Endothelial cell of umbilical vein (primary cell): ENCODE measurements at regions not wholly inside any gene's neighbourhood (a gene's known extent, or its start where the extent isn't known, plus 50 kb on each side); places are given as distances from the start of the nearest gene placed in this dataset.

Experiments
- BruUV-seq: library from RNA; stranded (reverse); fragments of 400-500 nt; replicated peaks from 2 replicates; lab custom pipeline; 2021; lab: Mats Ljungman, UMichigan
- CTCF ChIA-PET: fragments of 300-600, 350-600 bp; sonication (Branson Sonifier 250); formaldehyde crosslinking; loops from one replicate; lab custom pipeline; 2021; ENCODE audit warnings: antibody characterized with exemption, inconsistent platforms; lab: Charles Lee
- POLR2A ChIA-PET: fragments of 300-600, 350-600 bp; sonication (Branson Sonifier 250); formaldehyde crosslinking; loops from one replicate; lab custom pipeline; 2021; ENCODE audit warnings: antibody characterized with exemption, inconsistent platforms; lab: Charles Lee
- DNase-seq: peaks from one replicate; pipeline ENCODE4 v3.0.0-alpha.2; 2011; ENCODE audit warnings: low read depth, low spot score
- FAIRE-seq: peaks from 2 replicates; lab custom pipeline; 2011; peaks lifted over from hg19 to GRCh38; lab: Jason Lieb, UNC
- H2AFZ ChIP-seq: 2 replicates; pipeline ENCODE4 v1.6.0; 2012; ENCODE audit warnings: low read depth, low read length, control low read depth, inconsistent platforms
- H3K27ac ChIP-seq: 2 replicates; pipeline ENCODE4 v1.5.1; 2011; ENCODE audit warnings: low read depth, mild to moderate bottlenecking, control low read depth, low read length, moderate library complexity; ENCODE audit not compliant: insufficient read depth
- H3K27me3 ChIP-seq, 2 experiments: 2 replicates each; pipeline versions ENCODE4 v1.6.0 to v1.6.1; 2011; ENCODE audit warnings: low read length in 2 of 2, mixed read lengths in 1 of 2; ENCODE audit not compliant: control insufficient read depth in 2 of 2, insufficient read depth in 2 of 2
- H3K36me3 ChIP-seq, 2 experiments: 2 replicates in 1 of 2; 3 replicates in 1 of 2; pipeline ENCODE4 v1.5.1; 2011; ENCODE audit warnings: low read length in 2 of 2, mild to moderate bottlenecking in 1 of 2, moderate library complexity in 1 of 2; ENCODE audit not compliant: control insufficient read depth in 2 of 2, insufficient read depth in 2 of 2; ENCODE audit errors: extremely low read depth in 1 of 2
- H3K4me1 ChIP-seq: 3 replicates; pipeline ENCODE4 v1.5.1; 2011; ENCODE audit warnings: mild to moderate bottlenecking, low read length; ENCODE audit not compliant: control insufficient read depth, insufficient read depth; ENCODE audit errors: extremely low read depth
- H3K4me2 ChIP-seq: 2 replicates; pipeline ENCODE4 v1.6.1; 2011; ENCODE audit warnings: low read length, control low read depth, mixed read lengths; ENCODE audit not compliant: insufficient read depth
- H3K4me3 ChIP-seq, 3 experiments: fragments of 200-600 bp in 1 of 3; sonication (generic), shearing (Covaris generic) in 1 of 3; replicated peaks in 1 of 3; 2 replicates each; pipeline ENCODE4 v1.5.1; 2011 to 2016; ENCODE audit warnings: control low read depth in 3 of 3, low read length in 3 of 3, mild to moderate bottlenecking in 2 of 3, inconsistent platforms in 1 of 3, low read depth in 1 of 3, moderate library complexity in 1 of 3; ENCODE audit not compliant: insufficient read depth in 1 of 3
- H3K79me2 ChIP-seq: 2 replicates; pipeline ENCODE4 v1.6.0; 2012; ENCODE audit warnings: low read length, inconsistent platforms; ENCODE audit not compliant: control insufficient read depth, insufficient read depth
- H3K9ac ChIP-seq: replicated peaks from 2 replicates; pipeline ENCODE3; 2011; ENCODE audit warnings: low read length, control low read depth; ENCODE audit not compliant: insufficient read depth; ENCODE audit errors: extremely low read depth
- H3K9me1 ChIP-seq: replicated peaks from 3 replicates; pipeline ENCODE4 v1.6.0; 2011; ENCODE audit warnings: mild to moderate bottlenecking, low read length; ENCODE audit not compliant: control insufficient read depth, insufficient read depth; ENCODE audit errors: extremely low read depth
- H3K9me3 ChIP-seq: replicated peaks from 2 replicates; pipeline ENCODE4 v1.5.1; 2012; ENCODE audit warnings: low read length, inconsistent platforms; ENCODE audit not compliant: control insufficient read depth, insufficient read depth
- H4K20me1 ChIP-seq: replicated peaks from 2 replicates; pipeline ENCODE3; 2011; ENCODE audit warnings: mild to moderate bottlenecking, low read length; ENCODE audit not compliant: control insufficient read depth, insufficient read depth; ENCODE audit errors: extremely low read depth
- EZH2 ChIP-seq: IDR thresholded peaks from 2 replicates; pipeline ENCODE4 v1.6.1; 2012; ENCODE audit warnings: borderline replicate concordance, low read depth, mild to moderate bottlenecking, moderate library complexity, low read length, inconsistent platforms; ENCODE audit not compliant: severe bottlenecking
- FOS ChIP-seq: IDR thresholded peaks from 2 replicates; pipeline ENCODE4 v1.6.1; 2011; ENCODE audit warnings: mild to moderate bottlenecking, low read length, moderate library complexity, borderline replicate concordance; ENCODE audit not compliant: insufficient read depth
- GATA2 ChIP-seq: IDR thresholded peaks from 2 replicates; pipeline ENCODE4 v1.7.0; 2011; ENCODE audit warnings: low read depth, mild to moderate bottlenecking, moderate library complexity, mixed read lengths, low read length; ENCODE audit not compliant: insufficient read length, insufficient read depth
- MAX ChIP-seq: IDR thresholded peaks from 2 replicates; pipeline ENCODE4 v1.6.1; 2011; ENCODE audit not compliant: insufficient read depth, insufficient read length
- MYC ChIP-seq: IDR thresholded peaks from one replicate; pipeline ENCODE4 v1.6.1; 2011; ENCODE audit warnings: mild to moderate bottlenecking, low read depth, low read length
- dilution Hi-C: fragments of 300-500 bp; cut with MboI; formaldehyde crosslinking; loops from one replicate; pipeline ENCODE4 v1.15.0; 2019; ENCODE audit warnings: low sequenced_read_pairs; ENCODE audit not compliant: extremely low pct_ligation_motif_present
- intact Hi-C: fragments of 100-400 bp; cut with micrococcal nuclease; formaldehyde crosslinking; loops from one replicate; pipeline ENCODE4 v1.10.0; 2022

GRCh38 chr19:32172566-32173160 lies 172.7 kb upstream of the ZNF507 start:
- Histone ChIP-seq H3K27ac (no peak overlapping the region), H3K9me1 (no peaks in the 10 kb centered on the region), H3K36me3 (no peaks in the 10 kb centered on the region), H3K4me2 (no peak overlapping the region), H3K9me3 (no peaks in the 10 kb centered on the region), H3K27me3 (no peaks in the 10 kb centered on the region), H3K4me1 (no peaks in the 10 kb centered on the region), H2AFZ (no peak overlapping the region), H3K4me3 (no peak overlapping the region), H3K79me2 (no peaks in the 10 kb centered on the region), H4K20me1 (no peaks in the 10 kb centered on the region), H3K9ac (no peak overlapping the region)
- intact Hi-C loops (no loop called here), dilution Hi-C loops (no loop called here)
- TF ChIP-seq FOS (no peak), GATA2 (no peak), MYC (no peak)
- no peak for DNase-seq
- no TSS peak for BruUV-seq
- ChIA-PET CTCF (no interaction called here), POLR2A (no interaction called here)
- FAIRE-seq = no peak

GRCh38 chr19:32173836-32174235 lies 171.6 kb upstream of the ZNF507 start:
- Histone ChIP-seq H3K4me3 (no peak overlapping the region), H3K36me3 (no peaks in the 10 kb centered on the region), H3K4me2 (no peak overlapping the region), H3K79me2 (no peaks in the 10 kb centered on the region), H3K4me1 (no peaks in the 10 kb centered on the region), H3K9me1 (no peaks in the 10 kb centered on the region), H3K27me3 (no peaks in the 10 kb centered on the region), H3K9ac (no peak overlapping the region), H3K27ac (no peak overlapping the region), H4K20me1 (no peaks in the 10 kb centered on the region), H2AFZ (no peak overlapping the region), H3K9me3 (no peaks in the 10 kb centered on the region)
- no TSS peak for BruUV-seq
- ChIA-PET POLR2A (no interaction called here), CTCF (no interaction called here)
- intact Hi-C loops (no loop called here), dilution Hi-C loops (no loop called here)
- no peak for TF ChIP-seq FOS
- no peak for TF ChIP-seq EZH2
- TF ChIP-seq GATA2 = no peak
- TF ChIP-seq MAX = no peak
- no peak for TF ChIP-seq MYC
- DNase-seq (no peak), FAIRE-seq (no peak)
